Epithelial cell of esophagus (primary cell): ENCODE measurements at regions not wholly inside any gene's neighbourhood (a gene's known extent, or its start where the extent isn't known, plus 50 kb on each side); places are given as distances from the start of the nearest gene placed in this dataset.

Source experiments
- DNase-seq: peaks from one replicate; pipeline ENCODE4 v3.0.0; 2010; ENCODE audit warnings: low read depth
- H3K4me3 ChIP-seq: 2 replicates; pipeline ENCODE4 v1.5.1; 2011; ENCODE audit warnings: mild to moderate bottlenecking, low read length, control low read depth
- TF ChIP-seq, protein P1 (sequence below): IDR thresholded peaks from 2 replicates; pipeline ENCODE4 v1.5.1; 2011; ENCODE audit warnings: low read depth, mild to moderate bottlenecking, low read length, control low read depth, inconsistent platforms; ENCODE audit not compliant: insufficient read depth; ENCODE audit errors: missing control alignments

DNA sequence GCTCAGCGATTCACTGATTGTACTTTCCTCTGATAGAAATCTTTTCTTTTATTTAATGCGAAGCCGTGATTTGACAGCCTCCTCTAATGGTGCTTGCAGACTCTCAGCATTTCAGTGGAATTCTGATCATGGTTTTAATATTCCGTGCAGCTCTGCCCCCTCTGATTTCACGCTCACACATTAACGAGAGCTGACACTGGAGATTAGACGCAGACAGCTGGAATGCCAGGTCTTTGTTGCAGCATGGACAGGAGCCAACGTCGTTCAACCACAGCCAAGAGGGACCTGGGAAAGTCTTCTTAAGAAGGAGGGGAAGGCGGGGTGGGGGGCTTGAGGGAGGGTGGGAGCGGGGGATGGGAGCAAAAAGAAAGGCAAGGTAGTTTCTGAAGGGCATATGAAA is 186.4 kb downstream of the BLID start:
- DNase-seq: peak; percentile 36
- H3K4me3 ChIP-seq: no peak overlapping the region
- TF ChIP-seq, protein P1, sequence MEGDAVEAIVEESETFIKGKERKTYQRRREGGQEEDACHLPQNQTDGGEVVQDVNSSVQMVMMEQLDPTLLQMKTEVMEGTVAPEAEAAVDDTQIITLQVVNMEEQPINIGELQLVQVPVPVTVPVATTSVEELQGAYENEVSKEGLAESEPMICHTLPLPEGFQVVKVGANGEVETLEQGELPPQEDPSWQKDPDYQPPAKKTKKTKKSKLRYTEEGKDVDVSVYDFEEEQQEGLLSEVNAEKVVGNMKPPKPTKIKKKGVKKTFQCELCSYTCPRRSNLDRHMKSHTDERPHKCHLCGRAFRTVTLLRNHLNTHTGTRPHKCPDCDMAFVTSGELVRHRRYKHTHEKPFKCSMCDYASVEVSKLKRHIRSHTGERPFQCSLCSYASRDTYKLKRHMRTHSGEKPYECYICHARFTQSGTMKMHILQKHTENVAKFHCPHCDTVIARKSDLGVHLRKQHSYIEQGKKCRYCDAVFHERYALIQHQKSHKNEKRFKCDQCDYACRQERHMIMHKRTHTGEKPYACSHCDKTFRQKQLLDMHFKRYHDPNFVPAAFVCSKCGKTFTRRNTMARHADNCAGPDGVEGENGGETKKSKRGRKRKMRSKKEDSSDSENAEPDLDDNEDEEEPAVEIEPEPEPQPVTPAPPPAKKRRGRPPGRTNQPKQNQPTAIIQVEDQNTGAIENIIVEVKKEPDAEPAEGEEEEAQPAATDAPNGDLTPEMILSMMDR: no peak

GRCh38 chr11:121928597-121929580 is 187.1 kb downstream of the BLID start:
- TF ChIP-seq, protein P1: no peak
- no peak for DNase-seq
- no peak overlapping the region for H3K4me3 ChIP-seq

DNA sequence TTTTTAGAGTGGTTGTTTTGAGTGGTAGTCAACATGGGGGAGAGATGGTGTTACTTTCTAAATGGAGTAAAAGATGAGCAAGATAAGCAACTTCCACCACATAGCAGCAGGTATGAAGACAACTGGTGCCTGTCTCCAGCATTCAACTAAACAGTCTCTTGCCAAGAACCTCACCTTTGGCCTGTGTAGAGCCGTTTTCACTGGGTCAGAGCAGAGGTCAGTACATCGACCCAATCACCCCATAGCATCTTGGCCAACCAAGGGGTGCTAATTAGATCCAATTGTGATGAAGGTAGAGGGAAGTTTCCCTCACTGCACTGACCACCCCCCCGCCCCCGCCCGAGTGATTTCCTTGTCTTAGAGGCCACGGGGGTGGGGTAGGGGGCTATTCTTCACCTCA is 188.2 kb downstream of the BLID start:
- DNase-seq: no peak
- TF ChIP-seq, protein P1: no peak

GRCh38 chr11:121927097-121927785 is 188.8 kb downstream of the BLID start:
- TF ChIP-seq, protein P1: no peak
- H3K4me3 ChIP-seq: no peak overlapping the region
- no peak for DNase-seq

More for the DNA sequence above, 188.2 kb downstream of the BLID start:
- H3K4me3 ChIP-seq: no peak overlapping the region

GRCh38 chr11:121924191-121924590 is 191.8 kb downstream of the BLID start:
- DNase-seq: no peak
- H3K4me3 ChIP-seq: no peak overlapping the region
- TF ChIP-seq, protein P1: no peak

GRCh38 chr11:121917482-121917881 is 198.5 kb downstream of the BLID start:
- TF ChIP-seq, protein P1: no peak
- H3K4me3 ChIP-seq: no peak overlapping the region
- DNase-seq: no peak
